ENCODE measurements at regions not wholly inside any gene's neighbourhood (a gene's known extent, or its start where the extent isn't known, plus 50 kb on each side); places are given as distances from the start of the nearest gene placed in this dataset.
"Not testable (repeated sequence)": the region's sequence is repeated elsewhere in the genome, so short reads cannot be mapped to it uniquely, and the experiment has no call there.

GRCh38 chr9:89681468-89681859, 76.7 kb downstream of the GADD45G start:
- not testable (repeated sequence) for TF ChIP-seq POLR2A, CTCF, POLR2AphosphoS5, EP300 (IDR thresholded peaks at IDR 0.05)

All from upper lobe of left lung (tissue), 4 donors.